Calu3 (cell line): ENCODE measurements at regions not wholly inside any gene's neighbourhood (a gene's known extent, or its start where the extent isn't known, plus 50 kb on each side); places are given as distances from the start of the nearest gene placed in this dataset.

Experiments used
- BruUV-seq: library from RNA; stranded (reverse); fragments of 400-500 nt; replicated peaks from 2 replicates; lab custom pipeline; 2021; lab: Mats Ljungman, UMichigan
- CTCF ChIA-PET: fragments of 300-600 bp; sonication (Branson Sonifier 250); formaldehyde crosslinking; loops from one replicate; lab custom pipeline; 2022; ENCODE audit warnings: antibody characterized with exemption; lab: Charles Lee
- DNase-seq: peaks from one replicate; pipeline ENCODE4 v3.0.0; 2022
- H3K27ac Mint-ChIP-seq: one replicate; pipeline ENCODE4 v1.8.0; 2022; ENCODE audit warnings: mixed read lengths; ENCODE audit not compliant: unreplicated experiment
- H3K27me3 Mint-ChIP-seq: one replicate; pipeline ENCODE4 v1.8.0; 2022; ENCODE audit warnings: mixed read lengths; ENCODE audit not compliant: unreplicated experiment
- H3K36me3 Mint-ChIP-seq: one replicate; pipeline ENCODE4 v1.8.0; 2022; ENCODE audit warnings: mild to moderate bottlenecking, moderate library complexity, mixed read lengths; ENCODE audit not compliant: insufficient read depth, unreplicated experiment
- H3K4me1 Mint-ChIP-seq: one replicate; pipeline ENCODE4 v1.8.0; 2022; ENCODE audit warnings: mild to moderate bottlenecking, low read depth, mixed read lengths; ENCODE audit not compliant: unreplicated experiment
- H3K4me3 Mint-ChIP-seq: one replicate; pipeline ENCODE4 v1.8.0; 2022; ENCODE audit warnings: mild to moderate bottlenecking, low read depth, moderate library complexity, mixed read lengths; ENCODE audit not compliant: unreplicated experiment
- H3K9me3 Mint-ChIP-seq: one replicate; pipeline ENCODE4 v1.8.0; 2022; ENCODE audit warnings: low read depth, mixed read lengths; ENCODE audit not compliant: unreplicated experiment
- CTCF ChIP-seq: fragments of 200-600 bp; IDR thresholded peaks from one replicate; pipeline ENCODE4 v1.8.0; 2022; ENCODE audit warnings: antibody characterized with exemption; ENCODE audit not compliant: unreplicated experiment
- intact Hi-C: fragments of 100-400 bp; cut with micrococcal nuclease; formaldehyde crosslinking; loops from one replicate; pipeline ENCODE4 v1.10.0; 2022; ENCODE audit not compliant: unreplicated experiment

DNA sequence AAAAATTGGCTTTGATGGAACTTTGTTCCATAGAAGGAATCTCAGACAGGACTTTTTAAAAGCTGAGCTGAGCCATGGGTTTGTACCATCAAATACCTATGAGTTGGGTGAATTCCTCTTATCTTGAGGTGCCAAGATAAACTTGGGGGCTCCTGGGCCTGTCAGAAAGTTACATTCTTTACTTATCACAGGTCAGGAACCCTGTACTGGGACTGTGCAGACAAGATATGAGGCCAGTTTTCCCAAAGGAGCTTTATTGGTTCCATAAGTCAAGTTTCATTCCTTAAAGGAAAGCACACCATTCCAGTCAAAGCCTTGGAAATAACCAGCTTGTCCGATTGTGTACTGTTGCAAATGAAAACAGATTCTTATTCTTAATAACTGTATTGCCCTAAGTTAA, 72.4 kb upstream of the PACRGL start:
- no peaks in the 10 kb centered on the region for H3K36me3 Mint-ChIP-seq
- no peak overlapping the region for H3K27ac Mint-ChIP-seq
- peaks cover 7% of the 10 kb centered on the region for H3K4me1 Mint-ChIP-seq
- H3K27me3 Mint-ChIP-seq = no peaks in the 10 kb centered on the region
- no TSS peak for BruUV-seq
- TF ChIP-seq CTCF = no peak
- DNase-seq = no peak
- intact Hi-C loops = no loop called here
- no peak overlapping the region for H3K4me3 Mint-ChIP-seq
- CTCF ChIA-PET = no interaction called here
- no peaks in the 10 kb centered on the region for H3K9me3 Mint-ChIP-seq

GRCh38 chr4:20629186-20630106, 70.8 kb upstream of the PACRGL start:
- no peak for DNase-seq
- Mint-ChIP-seq H3K27ac (no peak overlapping the region), H3K36me3 (no peaks in the 10 kb centered on the region), H3K4me3 (no peak overlapping the region), H3K27me3 (no peaks in the 10 kb centered on the region), H3K9me3 (no peaks in the 10 kb centered on the region), H3K4me1 (peaks cover 7% of the 10 kb centered on the region)
- CTCF ChIA-PET = no interaction called here
- intact Hi-C loops = no loop called here
- BruUV-seq = no TSS peak
- TF ChIP-seq CTCF = no peak

DNA sequence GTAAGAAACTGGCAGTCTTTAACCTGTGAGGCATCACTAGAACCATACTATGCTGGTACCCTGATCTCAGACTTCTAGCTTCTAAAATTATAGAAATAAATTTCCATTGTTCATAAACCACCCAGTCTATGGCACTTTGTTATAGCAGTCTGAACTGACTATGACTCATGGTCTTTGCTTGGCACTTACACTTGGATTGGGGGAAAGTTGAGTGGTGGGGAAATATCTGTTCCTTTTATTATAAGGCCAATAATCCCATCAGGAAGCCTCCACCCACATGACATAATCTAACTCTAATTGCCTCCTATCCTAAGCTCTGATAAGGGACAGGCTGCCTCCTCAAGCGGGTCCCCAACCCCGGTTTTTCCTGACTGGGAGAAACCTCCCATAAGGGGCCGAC, 61.4 kb upstream of the PACRGL start:
- no peak overlapping the region for H3K4me3 Mint-ChIP-seq
- no peak for DNase-seq
- TF ChIP-seq CTCF = no peak
- no peak overlapping the region for H3K27ac Mint-ChIP-seq
- BruUV-seq = no TSS peak
- H3K4me1 Mint-ChIP-seq = no peaks in the 10 kb centered on the region
- intact Hi-C loops = no loop called here
- H3K9me3 Mint-ChIP-seq = no peaks in the 10 kb centered on the region
- CTCF ChIA-PET = no interaction called here
- no peaks in the 10 kb centered on the region for H3K27me3 Mint-ChIP-seq
- no peaks in the 10 kb centered on the region for H3K36me3 Mint-ChIP-seq

DNA sequence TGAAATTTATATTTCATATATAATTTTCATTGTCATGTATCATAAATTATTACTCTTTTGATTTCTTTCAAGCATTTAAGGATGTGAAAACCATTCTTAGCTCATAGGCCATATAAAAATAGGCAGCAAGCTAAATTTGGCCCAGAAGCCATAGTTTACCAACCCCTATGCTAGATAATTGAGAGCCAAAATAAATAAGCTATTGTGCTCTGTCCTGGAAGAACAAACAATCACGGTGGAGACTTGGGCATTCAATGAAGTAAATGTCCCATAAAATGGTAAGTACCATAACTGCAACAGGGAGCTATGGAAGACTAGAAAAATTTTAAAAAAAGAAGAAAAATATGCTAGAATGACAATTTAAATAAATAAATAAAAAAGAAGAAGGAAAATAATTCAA, 60.9 kb upstream of the PACRGL start:
- Mint-ChIP-seq H3K27me3 (no peaks in the 10 kb centered on the region), H3K4me3 (no peak overlapping the region), H3K4me1 (no peaks in the 10 kb centered on the region), H3K36me3 (no peaks in the 10 kb centered on the region), H3K27ac (no peak overlapping the region), H3K9me3 (no peaks in the 10 kb centered on the region)
- TF ChIP-seq CTCF = no peak
- intact Hi-C loops = no loop called here
- CTCF ChIA-PET = no interaction called here
- DNase-seq = no peak
- BruUV-seq = no TSS peak
